IMR-90 (cell line): ENCODE measurements at regions not wholly inside any gene's neighbourhood (a gene's known extent, or its start where the extent isn't known, plus 50 kb on each side); places are given as distances from the start of the nearest gene placed in this dataset.

Experiments
- ATAC-seq: fragments of 200-7000 bp; cut with Tn5 transposase; 2 replicates; pipeline ENCODE4 v1.9.1; 2020; ENCODE audit warnings: low read depth, mild to moderate bottlenecking, moderate library complexity
- BruUV-seq: library from RNA; stranded (reverse); fragments of 400-500 nt; replicated peaks from 2 replicates; lab custom pipeline; 2021; lab: Mats Ljungman, UMichigan
- CTCF ChIA-PET: fragments of 300-600 bp; formaldehyde crosslinking; extraction: SDS; loops from one replicate; lab custom pipeline; 2021; ENCODE audit warnings: antibody characterized with exemption; lab: Yijun Ruan, JAX
- POLR2A ChIA-PET: fragments of 300-600 bp; sonication (Branson Sonifier 250); formaldehyde crosslinking; loops from one replicate; lab custom pipeline; 2022; ENCODE audit warnings: antibody characterized with exemption; ENCODE audit not compliant: unreplicated experiment; lab: Charles Lee
- DNase-seq: peaks from one replicate; pipeline ENCODE4 v3.0.0; 2013
- H2AFZ ChIP-seq: replicated peaks from 2 replicates; pipeline ENCODE3; 2013; ENCODE audit warnings: low read length, mild to moderate bottlenecking; ENCODE audit not compliant: poor library complexity
- H2AK5ac ChIP-seq: 2 replicates; pipeline ENCODE4 v1.6.1; 2013; ENCODE audit warnings: low read depth, low read length, inconsistent platforms
- H2AK9ac ChIP-seq: replicated peaks from 2 replicates; pipeline ENCODE3; 2013; ENCODE audit warnings: mild to moderate bottlenecking, low read depth, low read length, moderate library complexity; ENCODE audit not compliant: poor library complexity
- H2BK120ac ChIP-seq: 2 replicates; pipeline ENCODE4 v1.6.1; 2013; ENCODE audit warnings: low read depth, low read length, inconsistent platforms
- H2BK15ac ChIP-seq: 3 replicates; pipeline ENCODE4 v1.6.1; 2013; ENCODE audit warnings: low read depth, low read length, inconsistent platforms
- H2BK20ac ChIP-seq: 2 replicates; pipeline ENCODE4 v1.6.1; 2013; ENCODE audit warnings: low read depth, mild to moderate bottlenecking, inconsistent platforms, low read length, moderate library complexity
- H2BK5ac ChIP-seq: 2 replicates; pipeline ENCODE4 v1.6.1; 2013; ENCODE audit warnings: mild to moderate bottlenecking, low read depth, low read length, inconsistent platforms; ENCODE audit not compliant: poor library complexity, severe bottlenecking
- H3K14ac ChIP-seq: replicated peaks from 2 replicates; pipeline ENCODE4 v1.6.1; 2013; ENCODE audit warnings: low read depth, low read length, inconsistent platforms
- H3K18ac ChIP-seq: 2 replicates; pipeline ENCODE4 v1.6.1; 2013; ENCODE audit warnings: low read depth, low read length, control low read depth
- H3K23ac ChIP-seq: 2 replicates; pipeline ENCODE4 v1.6.1; 2013; ENCODE audit warnings: low read depth, low read length, inconsistent platforms
- H3K27ac ChIP-seq: 2 replicates; pipeline ENCODE4 v1.5.1; 2013; ENCODE audit warnings: mild to moderate bottlenecking, control low read depth, low read length; ENCODE audit not compliant: insufficient read depth
- H3K27me3 ChIP-seq: 2 replicates; pipeline ENCODE4 v1.6.1; 2013; ENCODE audit warnings: low read length; ENCODE audit not compliant: control insufficient read depth, insufficient read depth
- H3K36me3 ChIP-seq: 2 replicates; pipeline ENCODE4 v1.6.1; 2013; ENCODE audit warnings: low read length, mixed read lengths; ENCODE audit not compliant: control insufficient read depth, insufficient read depth
- H3K4ac ChIP-seq: 2 replicates; pipeline ENCODE4 v1.6.1; 2013; ENCODE audit warnings: low read depth, low read length, inconsistent platforms
- H3K4me1 ChIP-seq: 2 replicates; pipeline ENCODE4 v1.6.1; 2013; ENCODE audit warnings: low read length, mixed read lengths; ENCODE audit not compliant: control insufficient read depth, insufficient read depth
- H3K4me2 ChIP-seq: 2 replicates; pipeline ENCODE4 v1.6.1; 2013; ENCODE audit warnings: low read depth, mild to moderate bottlenecking, control low read depth, low read length, moderate library complexity
- H3K4me3 ChIP-seq: 2 replicates; pipeline ENCODE4 v1.5.1; 2013; ENCODE audit warnings: low read depth, mild to moderate bottlenecking, control low read depth, low read length, moderate library complexity; ENCODE audit not compliant: insufficient read depth
- H3K56ac ChIP-seq: 2 replicates; pipeline ENCODE4 v1.6.1; 2013; ENCODE audit warnings: low read length, inconsistent platforms; ENCODE audit not compliant: insufficient read depth; ENCODE audit errors: extremely low read depth
- H3K79me1 ChIP-seq, 2 experiments: 2 replicates each; pipeline ENCODE4 v1.6.1; 2013; ENCODE audit warnings: low read length in 2 of 2, inconsistent platforms in 1 of 2, low read depth in 1 of 2
- H3K9ac ChIP-seq: 2 replicates; pipeline ENCODE4 v1.6.1; 2013; ENCODE audit warnings: low read depth, low read length, control low read depth
- H3K9me1 ChIP-seq: 2 replicates; pipeline ENCODE4 v1.6.1; 2013; ENCODE audit warnings: low read length, inconsistent platforms; ENCODE audit not compliant: insufficient read depth
- H3K9me3 ChIP-seq: 2 replicates; pipeline ENCODE4 v1.6.1; 2013; ENCODE audit warnings: low read length; ENCODE audit not compliant: control insufficient read depth, insufficient read depth
- H4K20me1 ChIP-seq: 2 replicates; pipeline ENCODE4 v1.6.1; 2013; ENCODE audit warnings: low read length, inconsistent platforms; ENCODE audit not compliant: insufficient read depth
- H4K5ac ChIP-seq: 2 replicates; pipeline ENCODE4 v1.6.1; 2013; ENCODE audit warnings: mild to moderate bottlenecking, low read depth, low read length, control low read depth
- H4K8ac ChIP-seq, 2 experiments: 2 replicates each; pipeline ENCODE4 v1.6.1; 2013; ENCODE audit warnings: low read depth in 2 of 2, low read length in 2 of 2, control low read depth in 1 of 2, inconsistent platforms in 1 of 2
- H4K91ac ChIP-seq: 2 replicates; pipeline ENCODE4 v1.6.1; 2013; ENCODE audit warnings: low read depth, low read length, inconsistent platforms; ENCODE audit not compliant: insufficient read depth
- BHLHE40 ChIP-seq: fragments of 150-350 bp; IDR thresholded peaks from 2 replicates; pipeline ENCODE4 v1.6.1; 2016; ENCODE audit warnings: mild to moderate bottlenecking, low read depth, low read length
- CHD1 ChIP-seq: IDR thresholded peaks from 2 replicates; pipeline ENCODE4 v1.6.1; 2012; ENCODE audit warnings: low read depth, low read length, improper control_type of control experiment
- FOS ChIP-seq: fragments of 150-350 bp; IDR thresholded peaks from 2 replicates; pipeline ENCODE4 v1.6.1; 2016; ENCODE audit warnings: low read depth, low read length
- NFE2L2 ChIP-seq: fragments of 150-350 bp; IDR thresholded peaks from 2 replicates; pipeline ENCODE4 v1.6.1; 2016; ENCODE audit warnings: low read depth, mild to moderate bottlenecking, low read length
- POLR2A ChIP-seq: IDR thresholded peaks from 2 replicates; pipeline ENCODE4 v1.6.1; 2012; ENCODE audit warnings: mild to moderate bottlenecking, low read depth, low read length
- RAD21 ChIP-seq: IDR thresholded peaks from 2 replicates; pipeline ENCODE4 v1.6.1; 2012; ENCODE audit warnings: low read length, improper control_type of control experiment
- RCOR1 ChIP-seq: IDR thresholded peaks from 2 replicates; pipeline ENCODE4 v1.6.1; 2012; ENCODE audit warnings: mild to moderate bottlenecking, low read length, improper control_type of control experiment; ENCODE audit not compliant: insufficient replicate concordance
- SMC3 ChIP-seq: fragments of 150-350 bp; IDR thresholded peaks from 2 replicates; pipeline ENCODE4 v1.6.1; 2016; ENCODE audit warnings: low read depth, mild to moderate bottlenecking, antibody characterized with exemption, low read length, moderate library complexity
- USF2 ChIP-seq: fragments of 150-350 bp; IDR thresholded peaks from 2 replicates; pipeline ENCODE4 v1.6.1; 2017; ENCODE audit warnings: mild to moderate bottlenecking, antibody characterized with exemption, low read length, low read depth
- WGBS, 2 experiments: methylation state at CpG; one replicate each; pipeline versions ENCODE4 v1.1.5 to v1.1.7; 2013; ENCODE audit warnings: missing lambda C conversion rate in 2 of 2; ENCODE audit not compliant: insufficient read length in 1 of 2; ENCODE audit errors: extremely low coverage in 2 of 2; 5-methylcytosine and 5-hydroxymethylcytosine counted together
- dilution Hi-C: fragments of 300-500 bp; cut with HindIII; formaldehyde crosslinking; loops from one replicate; pipeline ENCODE4 v1.14.3; 2018; ENCODE audit warnings: low sequenced_read_pairs; ENCODE audit not compliant: unreplicated experiment
- in situ Hi-C: fragments of 300-500 bp; cut with MboI; formaldehyde crosslinking; loops from 3 replicates; pipeline ENCODE4 v1.14.3; 2019; ENCODE audit warnings: low sequenced_read_pairs, inconsistent platforms, mixed read lengths
- intact Hi-C: fragments of 100-400 bp; cut with micrococcal nuclease; formaldehyde crosslinking; loops from 2 replicates; pipeline ENCODE4 v1.10.0; 2022
- TF ChIP-seq, protein P1 (sequence below): fragments of 150-350 bp; IDR thresholded peaks from 2 replicates; pipeline ENCODE4 v1.6.1; 2016; ENCODE audit warnings: low read depth, mild to moderate bottlenecking, low read length, moderate library complexity, borderline replicate concordance

DNA sequence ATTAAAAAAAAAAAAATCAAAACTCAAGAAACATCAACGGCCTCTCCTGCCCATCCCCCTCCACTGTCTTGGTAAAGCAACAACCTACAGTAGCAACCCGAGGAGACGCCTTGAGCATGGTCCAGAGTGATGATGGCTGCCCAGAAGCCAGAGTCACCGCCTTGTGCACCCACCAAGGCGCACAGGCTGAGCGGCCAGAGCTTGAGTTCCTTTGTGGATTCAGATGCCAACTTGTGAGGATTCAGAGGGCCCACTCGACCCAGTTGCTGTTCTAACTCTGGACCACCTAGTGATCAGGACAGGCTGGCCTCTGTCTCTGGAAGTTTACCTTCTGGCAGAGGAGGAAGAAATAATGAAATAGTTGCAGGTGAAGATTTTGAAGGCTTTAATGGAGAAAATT lies 105.0 kb downstream of the PDCL3 start:
- no peak overlapping the region for H2AK9ac ChIP-seq
- no peak overlapping the region for H3K4ac ChIP-seq
- H3K79me1 ChIP-seq = no peaks in the 10 kb centered on the region
- TF ChIP-seq RAD21 = no peak
- TF ChIP-seq CHD1 = no peak
- no peak for TF ChIP-seq RCOR1
- TF ChIP-seq BHLHE40 = no peak
- TF ChIP-seq SMC3 = no peak
- TF ChIP-seq USF2 = no peak
- no peak for TF ChIP-seq FOS
- TF ChIP-seq, protein P1, sequence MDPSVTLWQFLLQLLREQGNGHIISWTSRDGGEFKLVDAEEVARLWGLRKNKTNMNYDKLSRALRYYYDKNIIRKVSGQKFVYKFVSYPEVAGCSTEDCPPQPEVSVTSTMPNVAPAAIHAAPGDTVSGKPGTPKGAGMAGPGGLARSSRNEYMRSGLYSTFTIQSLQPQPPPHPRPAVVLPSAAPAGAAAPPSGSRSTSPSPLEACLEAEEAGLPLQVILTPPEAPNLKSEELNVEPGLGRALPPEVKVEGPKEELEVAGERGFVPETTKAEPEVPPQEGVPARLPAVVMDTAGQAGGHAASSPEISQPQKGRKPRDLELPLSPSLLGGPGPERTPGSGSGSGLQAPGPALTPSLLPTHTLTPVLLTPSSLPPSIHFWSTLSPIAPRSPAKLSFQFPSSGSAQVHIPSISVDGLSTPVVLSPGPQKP = no peak
- TF ChIP-seq NFE2L2 = no peak
- no peak for TF ChIP-seq POLR2A
- H4K91ac ChIP-seq = no peak overlapping the region
- dilution Hi-C loops (no loop called here), intact Hi-C loops (no loop called here), in situ Hi-C loops (no loop called here)
- no peaks in the 10 kb centered on the region for H3K9me3 ChIP-seq
- no peak overlapping the region for H2BK20ac ChIP-seq
- no peak overlapping the region for H2BK120ac ChIP-seq
- ATAC-seq (no peak), DNase-seq (no peak)
- no peak overlapping the region for H3K4me2 ChIP-seq
- no peak overlapping the region for H3K4me3 ChIP-seq
- no peak overlapping the region for H2BK5ac ChIP-seq
- no peak overlapping the region for H3K18ac ChIP-seq
- H3K14ac ChIP-seq = no peak overlapping the region
- no peak overlapping the region for H3K56ac ChIP-seq
- 73% methylated on average over 2 of the region's 7 CpGs; no CpG with 5 or more reads in 1 of the 2 experiments for WGBS, 2 experiments
- H3K4me1 ChIP-seq = no peaks in the 10 kb centered on the region
- 0 out of 2 replicates have a peak, but pooled peaks cover 2% of the 10 kb centered on the region for H3K9me1 ChIP-seq
- no peak overlapping the region for H3K23ac ChIP-seq
- no peak overlapping the region for H4K8ac ChIP-seq
- H3K27ac ChIP-seq = no peak overlapping the region
- no peak overlapping the region for H2BK15ac ChIP-seq
- POLR2A ChIA-PET = no interaction called here
- no TSS peak for BruUV-seq
- H2AFZ ChIP-seq = no peak overlapping the region
- no peak overlapping the region for H3K9ac ChIP-seq
- H4K20me1 ChIP-seq = no peaks in the 10 kb centered on the region
- CTCF ChIA-PET = interaction anchor here (1.6 kb wide), 1 partner anchor 8 kb away, joined by 7 read pairs; no protein-coding TSS in a partner anchor
- H3K27me3 ChIP-seq = peaks cover 47% of the 10 kb centered on the region
- H4K5ac ChIP-seq = no peak overlapping the region
- no peaks in the 10 kb centered on the region for H3K36me3 ChIP-seq
- H2AK5ac ChIP-seq = no peak overlapping the region
